Psoas muscle (tissue), 7 donors: ENCODE measurements at regions not wholly inside any gene's neighbourhood (a gene's known extent, or its start where the extent isn't known, plus 50 kb on each side); places are given as distances from the start of the nearest gene placed in this dataset.

Experiments used
- ATAC-seq, 4 donors: fragments of 200-7000 bp; cut with Tn5 transposase; one replicate each; pipeline ENCODE4 v1.9.1; 2020; ENCODE audit warnings: moderate library complexity in 3 of 4, mild to moderate bottlenecking in 2 of 4
- DNase-seq, 2 donors: peaks; one replicate each; pipeline ENCODE4 v3.0.0-alpha.2; 2020
- H3K27ac ChIP-seq: fragments of 200-600 bp; one replicate; pipeline ENCODE4 v1.8.0; 2022
- H3K27me3 ChIP-seq, 3 donors: fragments of 200-600 bp in 1 of 3; one replicate each; pipeline versions ENCODE4 v1.6.1 to v1.8.0; 2013 to 2022; ENCODE audit warnings: low read length in 2 of 3, mild to moderate bottlenecking in 2 of 3, moderate library complexity in 1 of 3; ENCODE audit not compliant: insufficient read depth in 3 of 3
- H3K36me3 ChIP-seq, 2 donors: fragments of 200-600 bp in 1 of 2; one replicate each; pipeline versions ENCODE4 v1.6.1 to v1.8.0; 2013 to 2022; ENCODE audit warnings: low read depth in 1 of 2, mild to moderate bottlenecking in 1 of 2, moderate library complexity in 1 of 2; ENCODE audit not compliant: insufficient read depth in 1 of 2
- H3K4me1 ChIP-seq: fragments of 200-600 bp; one replicate; pipeline ENCODE4 v1.8.0; 2022
- H3K4me3 ChIP-seq: fragments of 200-600 bp; one replicate; pipeline ENCODE4 v1.8.0; 2022; ENCODE audit warnings: mild to moderate bottlenecking
- H3K9me3 ChIP-seq: fragments of 200-600 bp; one replicate; pipeline ENCODE4 v1.8.0; 2022
- CTCF ChIP-seq: fragments of 200-600 bp; IDR thresholded peaks from one replicate; pipeline ENCODE4 v1.8.0; 2022; ENCODE audit warnings: antibody characterized with exemption
- WGBS, 3 donors: extraction: QIAGEN DNeasy Blood & Tissue Kit; methylation state at CpG; one replicate each; pipeline versions ENCODE4 v1.1.6 to v1.1.7; 2013; 5-methylcytosine and 5-hydroxymethylcytosine counted together
- intact Hi-C, 2 donors: fragments of 100-400 bp; cut with DNase I; formaldehyde crosslinking; loops; one replicate each; pipeline versions ENCODE4 v1.11.0 to v1.14.2; 2022
- donor health status: healthy with polysubstance abuse.
- donor health status: DM: no; HTN: no; CAD: no; lungs with moderate emphysema.
- donor health status: Bipolar disorder and iron deficiency.
- donor health status: healthy.
- donor health status: DM: yes; HTN: yes; CAD: no.
- donor health status: DM: no; HTN: no; CAD: no.
- donor health status: DM: yes; HTN: yes; CAD: no.

- DNase-seq (no peak), ATAC-seq (no peak)
- Histone ChIP-seq H3K4me1 (no peaks in the 10 kb centered on the region), H3K27me3 (no peaks in the 10 kb centered on the region), H3K9me3 (no peaks in the 10 kb centered on the region), H3K4me3 (no peak overlapping the region), H3K27ac (no peak overlapping the region), H3K36me3 (no peaks in the 10 kb centered on the region)
- TF ChIP-seq CTCF: no peak
- intact Hi-C loops: no loop called here
- 62 to 90% (median 69%) methylated on average over 2 of the region's 2 CpGs for WGBS, 3 donors
These were observed 216.4 kb downstream of the MN1 start for GRCh38 chr22:27585141-27585540.

- intact Hi-C loops: no loop called here
- no peak for TF ChIP-seq CTCF
These were observed 213.3 kb downstream of the MN1 start for GRCh38 chr22:27588268-27588667.

GRCh38 chr22:27588915-27589314, 212.6 kb downstream of the MN1 start:
- H3K27me3 ChIP-seq: no peaks in the 10 kb centered on the region
- no peaks in the 10 kb centered on the region for H3K36me3 ChIP-seq
- intact Hi-C loops: no loop called here
- H3K9me3 ChIP-seq: no peaks in the 10 kb centered on the region
- no peak overlapping the region for H3K4me3 ChIP-seq
- TF ChIP-seq CTCF: no peak
- no peak for ATAC-seq
- no peak for DNase-seq
- no peaks in the 10 kb centered on the region for H3K4me1 ChIP-seq
- no peak overlapping the region for H3K27ac ChIP-seq
- WGBS, 3 donors: 93 to 99% (median 93%) methylated on average over 2 of the region's 2 CpGs

More at GRCh38 chr22:27588268-27588667, 213.3 kb downstream of the MN1 start:
- 91 to 94% (median 92%) methylated on average over 6 of the region's 6 CpGs for whole genome bisulfite sequencing, 3 donors
- Histone ChIP-seq H3K4me3 (no peak overlapping the region), H3K9me3 (no peaks in the 10 kb centered on the region), H3K27me3 (no peaks in the 10 kb centered on the region), H3K27ac (no peak overlapping the region), H3K4me1 (no peaks in the 10 kb centered on the region), H3K36me3 (no peaks in the 10 kb centered on the region)
- ATAC-seq (no peak), DNase-seq (no peak)

GRCh38 chr22:27591060-27591459, 210.5 kb downstream of the MN1 start:
- Histone ChIP-seq H3K27me3 (no peaks in the 10 kb centered on the region), H3K36me3 (no peaks in the 10 kb centered on the region), H3K9me3 (no peaks in the 10 kb centered on the region), H3K4me1 (no peaks in the 10 kb centered on the region), H3K27ac (no peak overlapping the region), H3K4me3 (no peak overlapping the region)
- 33 to 53% (median 49%) methylated on average over 6 of the region's 6 CpGs for WGBS, 3 donors
- intact Hi-C loops: no loop called here
- DNase-seq (no peak), ATAC-seq (no peak)
- no peak for TF ChIP-seq CTCF

GRCh38 chr22:27593378-27593777, 208.2 kb downstream of the MN1 start:
- 89 to 93% (median 91%) methylated on average over 2 of the region's 2 CpGs for WGBS, 3 donors
- ATAC-seq: no peak

More at GRCh38 chr22:27593378-27593777, 208.2 kb downstream of the MN1 start:
- intact Hi-C loops: no loop called here
- TF ChIP-seq CTCF: no peak
- no peak overlapping the region for H3K27ac ChIP-seq
- H3K9me3 ChIP-seq: no peaks in the 10 kb centered on the region
- no peaks in the 10 kb centered on the region for H3K36me3 ChIP-seq
- H3K27me3 ChIP-seq: no peaks in the 10 kb centered on the region
- H3K4me3 ChIP-seq: no peak overlapping the region
- H3K4me1 ChIP-seq: no peaks in the 10 kb centered on the region
- no peak for DNase-seq
